HG03558 (cell line): ENCODE measurements at regions not wholly inside any gene's neighbourhood (a gene's known extent, or its start where the extent isn't known, plus 50 kb on each side); places are given as distances from the start of the nearest gene placed in this dataset.

Experiments
- ATAC-seq: cut with Tn5 transposase; IDR thresholded peaks from one replicate; pipeline ENCODE4 v1.9.1; 2021; ENCODE audit warnings: moderate number of reproducible peaks; ENCODE audit not compliant: unreplicated experiment; ENCODE audit errors: extremely low read depth

DNA sequence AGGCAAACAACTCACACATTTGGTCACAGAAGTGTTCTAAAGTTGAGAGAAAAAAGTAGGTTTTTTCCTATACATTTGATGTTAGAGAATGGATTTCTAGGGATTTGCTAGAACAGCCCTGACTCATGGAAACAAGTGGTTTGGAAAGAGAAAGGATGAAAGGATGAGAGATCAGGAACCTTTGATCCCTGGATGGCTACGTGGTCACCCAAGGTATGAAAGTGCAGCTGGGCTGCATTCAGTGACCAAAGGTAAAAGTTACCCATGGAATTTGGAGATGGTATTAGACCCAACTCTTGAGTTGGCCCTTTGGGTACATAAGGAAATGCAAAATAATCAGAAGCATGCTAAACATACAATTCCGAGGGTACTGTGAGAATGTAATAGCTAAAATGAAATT, 61.3 kb upstream of the SPIN1 start:
- no peak for ATAC-seq

DNA sequence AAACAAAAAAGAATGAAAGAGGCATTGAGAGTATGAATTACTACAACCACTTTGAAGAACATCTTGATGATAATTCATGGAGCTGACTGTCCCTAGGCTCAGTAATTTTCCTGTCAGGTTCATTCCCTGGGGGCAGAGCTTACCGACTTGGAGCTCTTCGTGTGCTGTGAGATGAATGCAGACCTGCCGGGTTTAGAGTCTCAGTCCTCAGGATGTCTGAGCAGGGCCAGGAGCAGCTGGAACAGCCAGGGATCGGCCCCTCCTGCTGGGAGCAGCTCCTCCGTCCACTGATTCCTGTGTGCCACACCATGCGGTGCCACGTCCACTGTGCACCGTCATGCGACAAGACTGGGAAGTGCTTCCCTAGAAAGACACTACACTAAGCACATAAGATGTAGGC, 62.2 kb upstream of the SPIN1 start:
- ATAC-seq: no peak

DNA sequence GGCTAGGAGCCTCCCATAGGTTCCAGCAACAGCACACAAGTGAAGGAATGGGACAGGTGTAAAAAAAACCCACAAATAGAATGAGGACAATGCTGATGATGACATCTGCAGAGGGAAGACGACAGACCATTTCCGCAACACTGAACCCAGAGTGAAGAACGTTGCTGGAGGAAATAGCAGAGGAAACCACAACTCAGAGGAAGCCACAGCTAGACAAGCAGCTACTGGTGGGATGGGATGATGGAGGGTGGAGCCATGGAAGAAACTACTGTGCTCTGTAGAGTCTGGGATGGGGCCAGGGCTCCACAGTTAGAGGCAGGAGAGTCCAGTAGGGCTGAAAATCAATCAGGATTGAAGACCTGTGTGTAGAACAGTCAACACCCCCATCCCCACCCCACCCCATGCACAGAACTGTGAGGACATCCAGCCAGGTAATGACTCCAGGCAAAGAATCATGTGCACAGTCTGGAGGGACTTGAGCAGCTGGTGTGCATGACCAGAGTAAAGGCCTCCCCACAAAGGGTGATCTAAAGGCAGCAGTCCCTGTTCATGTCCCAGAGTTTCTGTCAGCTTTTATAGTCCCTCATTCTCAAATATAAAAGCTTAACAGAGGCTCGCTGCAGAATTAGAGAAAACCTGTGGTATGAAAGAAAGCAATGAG, 65.2 kb upstream of the SPIN1 start:
- ATAC-seq: no peak

DNA sequence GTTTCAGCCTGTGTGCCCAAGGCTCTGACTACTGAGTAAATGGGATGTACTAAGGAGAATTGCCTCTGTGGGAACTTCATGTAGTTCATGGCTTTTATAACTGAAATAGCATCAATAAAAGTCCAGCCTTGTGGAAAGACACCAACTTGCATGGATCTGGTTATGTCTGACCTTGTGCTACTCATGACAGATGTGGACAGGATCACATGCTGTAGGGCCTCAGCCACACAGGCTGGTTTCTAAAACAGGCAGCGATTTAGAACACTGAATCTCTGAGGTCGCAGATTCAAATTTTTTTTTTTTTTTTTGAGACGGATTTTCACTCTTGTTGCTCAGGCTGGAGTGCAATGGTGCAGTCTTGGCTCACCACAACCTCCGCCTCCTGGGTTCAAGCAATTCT, 66.5 kb upstream of the SPIN1 start:
- no peak for ATAC-seq

DNA sequence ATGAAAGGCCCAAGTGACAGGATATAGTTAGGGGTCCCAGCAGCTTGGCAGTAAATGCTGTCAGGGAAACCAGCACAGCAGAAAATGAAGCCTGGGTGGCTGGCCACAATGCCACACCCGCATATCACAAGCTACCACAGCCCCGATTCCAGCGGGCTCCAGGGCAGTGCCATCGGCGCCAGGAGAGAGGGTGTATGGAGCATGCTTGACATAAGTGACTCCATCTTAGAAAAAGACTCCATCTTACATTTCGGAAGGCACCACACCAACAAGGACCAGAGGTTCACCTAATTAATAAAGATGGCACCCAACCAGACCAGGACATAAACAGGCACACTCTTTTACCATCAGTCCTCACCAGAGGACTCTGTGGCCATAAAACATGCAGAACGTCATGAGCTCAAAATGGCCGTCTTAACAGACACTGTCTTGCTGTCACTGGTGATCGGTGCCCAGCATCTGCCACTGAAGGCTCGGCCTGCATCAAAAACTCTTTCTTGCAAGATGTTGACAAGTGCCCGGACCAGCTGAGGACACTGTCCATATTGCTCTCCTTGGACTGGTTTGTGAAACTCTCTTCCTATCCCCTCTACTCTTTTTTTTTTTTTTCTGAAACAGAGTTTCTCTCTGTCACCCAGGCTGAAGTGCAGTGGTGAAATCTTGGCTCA, 67.4 kb upstream of the SPIN1 start:
- ATAC-seq: no peak

DNA sequence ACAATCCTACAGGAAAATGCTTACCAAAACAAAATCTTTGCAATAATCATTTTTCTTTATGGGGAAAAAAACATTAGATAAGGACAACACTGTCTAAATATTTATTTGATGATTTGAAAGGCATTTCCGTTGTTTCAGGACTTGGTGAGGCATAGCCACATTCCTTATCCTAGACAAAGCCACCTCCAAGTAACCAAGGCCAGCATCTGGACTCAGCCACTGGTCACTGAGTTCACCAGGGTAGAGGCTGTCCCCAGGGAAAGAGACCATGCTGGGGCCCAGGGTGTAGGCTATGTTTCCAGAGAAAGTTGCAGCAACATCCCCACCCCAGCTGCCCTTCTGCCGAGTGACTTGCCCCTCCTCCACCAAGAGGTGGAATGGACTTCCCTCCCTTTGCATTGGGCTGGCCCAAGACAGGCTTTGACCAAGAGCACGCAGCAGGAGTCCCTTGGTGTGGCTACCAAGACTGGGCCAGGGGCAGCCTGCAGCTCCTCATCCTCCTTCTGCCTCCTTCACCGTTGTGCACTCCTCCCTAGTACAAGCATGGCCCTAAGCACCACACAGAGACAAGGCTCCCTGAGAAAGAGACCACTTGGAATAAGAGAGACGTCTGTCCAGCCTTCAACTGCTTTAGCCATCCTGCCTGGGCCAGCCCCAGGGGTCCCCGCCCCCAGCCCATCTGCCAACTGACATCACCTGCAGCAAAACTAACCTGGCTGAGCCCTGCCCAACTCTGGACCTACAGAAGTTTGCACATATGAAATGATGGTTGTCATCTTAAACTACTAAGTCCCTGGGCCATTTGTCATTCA, 68.1 kb upstream of the SPIN1 start:
- ATAC-seq: no peak

DNA sequence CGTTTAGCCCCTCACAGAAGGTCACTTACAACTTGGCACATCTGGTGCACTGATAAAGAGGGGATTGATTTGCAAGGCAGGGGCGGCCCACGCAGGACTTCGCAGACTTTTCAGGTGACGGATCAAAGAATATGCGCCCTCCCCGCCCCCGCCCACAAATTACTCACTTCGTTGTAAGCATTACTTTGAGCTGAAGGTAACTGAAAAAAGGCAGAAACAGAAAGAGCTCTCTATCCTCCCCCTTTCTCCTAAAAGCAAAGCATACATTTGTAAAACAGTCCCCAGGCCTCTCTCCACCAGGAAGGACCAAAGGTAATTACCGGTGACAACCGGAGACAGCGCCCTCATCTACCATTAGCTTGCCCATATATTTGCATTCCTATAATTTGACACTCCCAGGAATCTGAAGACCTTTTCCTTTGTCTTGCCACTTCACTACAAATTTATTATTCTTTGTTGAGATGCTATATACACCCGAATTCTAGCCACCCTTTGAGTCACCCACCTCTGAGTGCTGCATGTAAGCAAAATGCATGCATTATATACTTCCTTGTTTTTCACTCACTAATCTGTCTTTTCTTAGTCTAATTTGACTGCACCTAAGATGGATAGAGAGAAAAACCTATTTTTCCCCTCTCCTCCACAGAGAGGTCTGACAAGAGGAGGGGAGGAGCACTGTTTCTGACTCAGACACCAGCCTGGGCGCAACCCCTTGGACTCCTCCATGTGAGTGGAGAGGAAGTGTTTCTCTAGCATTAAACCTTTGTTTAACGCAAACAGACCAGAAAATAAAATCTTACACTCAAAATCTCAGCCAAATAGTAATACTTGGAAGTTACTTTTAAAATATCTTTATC, 74.7 kb upstream of the SPIN1 start:
- no peak for ATAC-seq

DNA sequence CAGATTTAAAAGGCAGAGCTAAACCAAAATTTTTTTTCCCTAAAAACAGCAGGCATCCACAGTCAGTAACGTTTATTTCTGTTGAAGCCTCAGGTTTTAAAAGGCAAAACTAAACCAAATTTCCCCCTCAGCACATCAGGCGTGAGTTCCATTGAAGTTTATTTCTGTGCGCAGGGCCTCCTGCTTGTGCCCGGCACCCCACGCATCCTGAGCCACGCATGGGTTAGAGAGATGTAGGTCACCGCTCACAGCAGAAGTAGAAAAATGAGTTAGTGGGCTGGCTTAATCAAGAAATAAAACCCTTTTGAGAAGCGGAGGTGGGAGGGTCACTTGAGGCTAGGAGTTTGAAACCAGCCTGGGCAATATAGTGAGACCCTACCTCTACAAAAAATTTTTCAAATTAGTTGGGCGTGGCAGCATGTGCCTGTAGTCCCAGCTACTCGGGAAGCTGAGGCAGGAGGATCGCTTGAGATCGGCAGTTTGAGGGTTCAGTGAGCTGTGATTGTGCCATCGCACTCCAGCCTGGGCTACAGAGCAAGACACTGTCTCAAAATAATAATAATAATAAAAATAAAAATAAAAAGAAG, 75.6 kb upstream of the SPIN1 start:
- no peak for ATAC-seq

DNA sequence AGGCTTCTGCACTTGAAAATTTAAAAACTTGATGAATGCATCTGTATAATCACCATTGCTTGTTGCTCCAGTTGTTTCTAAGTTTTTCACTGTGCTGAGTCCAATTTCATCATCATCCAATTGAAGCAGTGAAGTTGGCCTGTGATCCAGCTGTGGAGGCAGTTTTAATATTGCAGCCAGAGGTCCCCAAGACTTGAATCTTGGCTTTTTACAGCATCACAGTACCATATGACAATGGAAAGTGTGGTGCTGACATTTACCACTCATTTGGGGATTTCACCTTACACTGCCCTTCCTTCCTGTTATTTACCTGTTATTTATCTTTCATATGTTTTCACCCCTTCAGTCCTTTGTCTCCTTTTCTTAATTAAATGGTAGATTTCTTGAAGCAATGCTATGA, 76.2 kb upstream of the SPIN1 start:
- no peak for ATAC-seq

DNA sequence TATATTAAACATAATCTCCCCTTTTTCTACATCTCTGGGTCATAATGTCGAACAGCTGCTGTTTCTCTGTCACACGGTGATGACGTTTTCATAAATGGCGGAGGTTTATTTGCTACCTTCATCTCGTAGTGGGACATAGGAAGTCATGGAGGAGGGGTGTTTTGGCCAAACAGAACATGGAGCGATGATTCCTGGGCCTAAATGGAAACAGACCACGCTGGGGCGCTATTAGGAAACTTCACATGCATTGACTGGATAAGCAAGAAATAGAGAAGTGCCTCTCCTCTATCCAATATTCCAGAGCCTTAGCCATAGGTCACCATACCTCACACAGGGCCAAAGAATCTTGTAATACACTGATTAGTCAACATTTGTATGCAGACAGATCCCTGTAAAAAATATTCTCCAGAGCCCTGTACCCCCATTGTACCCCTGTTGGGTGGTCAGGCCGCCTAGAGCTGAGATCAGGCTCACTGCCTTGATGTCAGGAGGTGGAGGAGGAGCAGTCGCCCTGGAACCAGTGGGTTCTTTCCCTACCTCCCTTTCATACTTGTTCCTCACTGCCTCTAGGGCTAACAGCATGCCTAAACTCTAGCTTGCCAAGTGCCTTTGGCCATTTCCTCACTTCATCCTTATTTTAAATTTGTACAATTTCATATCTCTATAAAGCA, 77.8 kb upstream of the SPIN1 start:
- no peak for ATAC-seq

DNA sequence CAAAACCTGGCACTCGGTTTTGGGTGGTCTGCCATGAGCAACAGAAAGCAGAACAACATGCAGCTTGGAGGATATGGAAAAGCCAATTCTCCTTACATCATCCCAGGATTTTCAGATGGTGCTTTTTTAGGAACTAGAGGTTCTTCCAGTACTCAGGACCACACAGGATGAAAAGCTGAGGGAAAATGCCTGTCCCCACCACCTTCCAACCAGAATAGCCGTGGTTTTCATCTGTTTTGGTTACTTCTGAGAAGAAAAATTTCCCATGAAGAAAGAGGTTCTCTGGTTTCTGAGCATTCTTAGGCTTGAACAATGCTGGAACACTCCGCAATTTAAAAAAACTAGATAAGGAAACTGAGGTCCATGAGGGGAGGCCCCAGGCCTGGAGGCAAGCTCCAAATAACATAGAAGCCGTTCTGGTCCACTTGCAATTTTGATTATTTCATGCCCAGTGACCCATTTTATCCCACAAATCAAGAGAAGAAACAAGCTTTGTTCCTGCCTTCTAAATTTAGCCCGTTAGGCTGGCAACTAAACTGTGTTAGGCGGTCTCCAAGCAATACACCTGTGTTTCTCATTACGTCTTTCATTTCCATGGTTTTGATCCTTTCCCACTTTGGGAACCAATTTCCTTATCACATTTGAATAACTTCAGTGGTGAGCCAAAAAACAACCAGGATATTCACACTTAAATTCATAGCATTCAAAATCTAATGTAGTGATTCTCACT, 79.2 kb upstream of the SPIN1 start:
- ATAC-seq: no peak

DNA sequence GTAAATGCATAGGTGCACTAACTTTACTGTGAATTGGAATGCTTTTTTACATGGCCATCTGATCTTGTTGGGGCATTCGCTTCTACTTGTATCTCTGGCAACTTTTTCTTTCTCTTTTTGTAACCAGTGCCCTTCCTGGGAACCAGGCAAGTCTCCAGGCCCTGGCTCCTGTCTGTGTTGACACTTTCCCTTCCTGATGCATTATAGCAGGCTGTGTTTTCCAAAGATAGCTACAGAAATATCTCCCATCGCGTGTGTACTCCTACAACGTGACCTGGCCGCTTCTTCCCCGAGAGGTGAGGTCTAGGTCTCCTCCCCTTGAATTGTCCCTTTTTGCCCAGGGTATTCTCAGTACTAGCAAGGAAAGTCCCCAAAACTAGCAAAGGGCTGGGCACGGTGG, 81.1 kb upstream of the SPIN1 start:
- no peak for ATAC-seq

DNA sequence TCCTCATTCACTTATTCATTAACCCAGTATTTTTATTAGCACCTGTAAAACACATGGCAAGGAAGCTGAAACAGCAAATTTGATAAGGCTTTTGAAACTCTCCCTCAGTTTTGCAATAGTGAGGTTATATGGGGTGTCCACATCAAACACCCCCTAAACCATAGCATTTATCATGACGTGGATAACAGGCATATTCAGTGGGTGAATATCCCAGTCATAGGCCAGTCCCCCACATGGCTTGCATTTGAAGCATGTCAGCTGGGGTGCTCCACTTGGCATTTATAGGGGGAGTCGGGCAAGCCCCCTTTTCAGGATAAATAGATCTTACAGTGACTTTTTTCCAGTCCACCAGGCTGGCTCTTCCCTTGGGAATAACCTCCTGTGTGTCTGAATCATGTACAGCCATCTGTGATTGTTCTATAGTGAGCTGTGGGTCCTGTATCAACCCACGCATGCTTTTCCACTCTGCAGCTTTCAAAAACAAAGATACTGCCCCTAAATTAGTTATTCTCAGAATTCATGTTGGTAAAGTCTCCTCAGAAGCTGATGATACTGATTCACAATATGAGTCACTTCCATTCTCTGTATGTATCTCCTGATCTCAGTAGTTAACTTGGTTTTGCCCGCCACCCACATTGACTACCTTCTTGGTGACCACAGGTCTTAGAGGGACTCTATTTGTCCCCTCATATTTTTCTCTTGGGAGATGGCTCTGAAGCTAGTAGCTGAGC, 84.4 kb upstream of the SPIN1 start:
- ATAC-seq: peak; percentile 92

DNA sequence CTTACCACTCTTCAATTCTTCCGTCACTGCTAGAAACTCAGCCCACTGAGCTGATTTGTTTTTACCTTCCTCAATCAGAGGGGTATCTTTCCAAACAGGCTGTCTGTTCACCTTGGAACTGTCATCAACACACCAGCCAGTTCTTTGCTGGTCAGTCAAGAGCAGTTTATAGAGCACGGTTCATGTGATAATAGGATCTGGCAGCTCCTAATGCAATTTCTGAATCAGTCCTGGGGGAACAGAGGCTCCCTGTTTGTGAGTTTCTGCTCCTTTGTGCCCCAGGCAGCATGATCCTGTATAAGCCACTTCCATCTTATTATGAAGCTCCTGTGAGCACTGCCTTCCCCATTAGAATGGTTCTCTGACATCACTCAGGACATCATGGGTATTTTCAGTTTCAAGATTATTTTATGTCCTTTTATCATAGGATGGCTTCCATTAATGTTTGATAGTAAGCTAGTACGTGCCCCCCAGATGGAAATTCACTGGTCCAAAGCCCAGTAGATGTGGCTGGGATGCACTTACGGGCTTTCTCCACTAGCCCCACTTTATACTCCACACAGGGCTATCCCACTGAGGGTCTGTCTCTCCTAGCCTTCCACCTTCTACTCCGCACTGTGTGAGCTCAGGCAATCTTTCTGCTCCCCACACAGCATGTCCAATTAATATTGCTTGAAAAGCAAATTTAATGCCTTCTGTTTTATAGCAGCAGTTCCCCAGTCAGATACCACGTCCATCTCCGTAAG, 85.5 kb upstream of the SPIN1 start:
- no peak for ATAC-seq

DNA sequence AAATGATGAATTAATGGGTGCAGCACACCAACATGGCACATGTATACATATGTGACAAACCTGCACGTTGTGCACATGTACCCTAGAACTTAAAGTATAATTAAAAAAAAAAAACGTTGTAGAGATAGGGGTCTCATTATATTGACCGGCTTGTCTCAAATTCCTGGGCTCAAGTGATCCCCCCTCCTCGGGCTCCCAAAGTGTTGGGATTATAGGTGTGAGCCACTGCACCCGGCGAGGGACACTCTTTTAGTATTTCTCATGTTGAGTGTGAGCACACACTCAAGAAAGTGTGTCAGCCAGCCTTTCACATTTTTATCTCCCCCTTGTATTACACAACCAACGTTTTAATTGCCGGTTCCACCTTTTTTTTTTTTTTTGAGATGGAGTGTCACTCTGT, 87.7 kb upstream of the SPIN1 start:
- ATAC-seq: no peak

DNA sequence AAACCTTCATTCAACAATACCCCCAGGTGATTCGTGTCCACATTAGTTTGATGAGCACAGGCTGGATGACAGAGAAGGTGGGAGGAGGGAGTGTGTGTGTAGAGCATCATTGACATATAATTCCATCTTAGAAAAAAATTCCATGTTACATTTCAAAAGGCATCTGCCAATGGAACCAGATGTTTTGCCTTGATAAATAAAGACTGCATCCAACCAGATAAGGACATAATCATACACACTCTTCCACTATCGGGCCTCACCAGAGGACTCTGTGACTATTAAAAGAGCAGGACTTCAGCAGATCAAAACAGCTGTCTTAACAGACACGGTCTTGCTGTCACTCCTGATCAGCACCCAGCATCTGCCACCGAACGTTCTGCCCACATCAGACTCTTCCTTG, 96.4 kb upstream of the SPIN1 start:
- ATAC-seq: no peak

DNA sequence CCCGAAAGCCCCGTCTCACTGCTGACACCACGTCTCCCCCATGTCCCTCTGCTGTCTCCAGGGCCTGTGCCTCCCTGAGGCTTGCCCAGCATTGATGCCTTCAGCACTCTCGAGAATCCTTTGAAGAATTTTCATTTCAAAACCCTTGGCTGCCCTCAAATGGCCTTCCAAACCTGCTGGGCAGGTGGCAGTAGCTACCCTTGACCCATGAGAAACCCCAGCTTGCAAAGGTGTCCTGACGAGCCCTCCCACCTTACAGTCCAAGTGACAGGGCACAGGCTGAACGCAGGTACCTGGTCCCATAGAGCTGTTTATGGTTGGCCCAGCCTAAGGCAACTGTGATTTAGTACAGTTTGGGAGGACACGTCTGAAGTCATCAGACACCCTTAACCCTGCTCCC, 97.2 kb upstream of the SPIN1 start:
- no peak for ATAC-seq

DNA sequence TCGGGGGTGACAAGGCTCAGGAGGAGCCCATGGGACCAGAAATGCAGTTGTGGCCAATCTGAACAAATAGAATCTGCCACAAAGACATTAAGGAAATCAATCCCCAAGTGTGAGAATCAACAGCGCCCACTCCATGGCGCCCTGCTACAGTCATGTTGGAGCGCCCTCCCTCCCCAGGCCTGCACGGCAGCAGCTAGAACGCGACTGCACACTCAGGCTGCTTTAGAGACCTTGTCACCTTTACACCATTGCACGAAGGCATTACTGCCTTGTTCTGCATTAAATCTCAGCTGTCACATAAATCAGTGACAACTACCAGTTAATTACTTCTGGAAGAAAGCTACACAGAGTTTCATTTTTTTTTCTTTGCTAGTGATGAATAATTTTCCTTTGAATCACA, 98.7 kb upstream of the SPIN1 start:
- no peak for ATAC-seq
